ENCODE measurements at regions not wholly inside any gene's neighbourhood (a gene's known extent, or its start where the extent isn't known, plus 50 kb on each side); places are given as distances from the start of the nearest gene placed in this dataset.

DNA sequence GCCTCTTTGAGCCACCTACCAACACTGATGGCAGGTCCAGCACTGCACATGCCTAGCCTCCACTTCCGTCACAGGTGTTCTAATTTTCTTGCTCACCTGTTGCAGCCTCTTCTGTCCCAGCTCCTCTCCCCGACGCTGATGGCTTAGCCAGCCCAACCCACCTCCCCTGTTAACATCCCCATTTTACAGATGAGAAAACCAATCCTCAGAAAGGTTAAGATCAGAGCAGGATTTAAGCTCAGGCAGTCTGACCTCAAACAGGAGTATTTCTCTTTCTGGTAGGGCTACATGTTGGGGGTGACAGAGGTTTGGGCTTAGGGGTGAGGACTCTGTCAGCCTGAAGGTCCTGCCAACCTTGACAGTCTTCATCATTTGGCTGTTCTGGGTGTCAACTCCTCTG lies 74.5 kb upstream of the PITX1 start:
- H3K4me1 ChIP-seq (ENCODE audit: control insufficient read depth in 2 of 2, insufficient read depth in 2 of 2, low read length in 2 of 2) = no peaks in the 10 kb centered on the region
- no peaks in the 10 kb centered on the region for H3K27me3 Mint-ChIP-seq
- DNase-seq (no peak), ATAC-seq (no peak)
- ChIA-PET CTCF (no interaction called here), POLR2A (no interaction called here)
- no peaks in the 10 kb centered on the region for H3K36me3 ChIP-seq (ENCODE audit: control insufficient read depth in 2 of 3, insufficient read depth in 3 of 3, low read length in 3 of 3)
- intact Hi-C loops (cut with micrococcal nuclease) = no loop called here
- H3K27ac ChIP-seq (ENCODE audit: low read depth, low read length) = no peak overlapping the region
- H3K4me1 Mint-ChIP-seq = no peaks in the 10 kb centered on the region
- H3K27ac Mint-ChIP-seq = no peak overlapping the region
- no peaks in the 10 kb centered on the region for H3K27me3 ChIP-seq (ENCODE audit: control insufficient read depth in 2 of 2, insufficient read depth in 2 of 2, low read length in 2 of 2)
- no peaks in the 10 kb centered on the region for H3K9me3 ChIP-seq (ENCODE audit: control insufficient read depth in 2 of 3, low read length in 3 of 3)
- no peak overlapping the region for H3K4me3 ChIP-seq (ENCODE audit: low read length)
- no peak overlapping the region for H3K4me3 Mint-ChIP-seq
- no peaks in the 10 kb centered on the region for H3K9me3 Mint-ChIP-seq
- no peaks in the 10 kb centered on the region for H3K36me3 Mint-ChIP-seq

GRCh38 chr5:135107986-135108385 lies 74.0 kb upstream of the PITX1 start:
- H3K27me3 Mint-ChIP-seq = no peaks in the 10 kb centered on the region
- intact Hi-C loops (cut with micrococcal nuclease) = no loop called here
- no peak overlapping the region for H3K4me3 Mint-ChIP-seq
- Histone ChIP-seq H3K4me1 (ENCODE audit: control insufficient read depth in 2 of 2, insufficient read depth in 2 of 2, low read length in 2 of 2) (no peaks in the 10 kb centered on the region), H3K9me3 (ENCODE audit: control insufficient read depth in 2 of 3, low read length in 3 of 3) (no peaks in the 10 kb centered on the region), H3K36me3 (ENCODE audit: control insufficient read depth in 2 of 3, insufficient read depth in 3 of 3, low read length in 3 of 3) (no peaks in the 10 kb centered on the region), H3K27ac (ENCODE audit: low read depth, low read length) (no peak overlapping the region), H3K27me3 (ENCODE audit: control insufficient read depth in 2 of 2, insufficient read depth in 2 of 2, low read length in 2 of 2) (no peaks in the 10 kb centered on the region), H3K4me3 (ENCODE audit: low read length) (no peak overlapping the region)
- H3K27ac Mint-ChIP-seq = no peak overlapping the region
- no peaks in the 10 kb centered on the region for H3K36me3 Mint-ChIP-seq
- ChIA-PET POLR2A (no interaction called here), CTCF (no interaction called here)
- H3K4me1 Mint-ChIP-seq = no peaks in the 10 kb centered on the region
- DNase-seq (no peak), ATAC-seq (no peak)
- H3K9me3 Mint-ChIP-seq = no peaks in the 10 kb centered on the region

- no peak overlapping the region for H3K4me3 ChIP-seq (ENCODE audit: low read length)
- no peaks in the 10 kb centered on the region for H3K9me3 Mint-ChIP-seq
- DNase-seq = no peak
- H3K4me1 Mint-ChIP-seq = no peaks in the 10 kb centered on the region
- H3K27me3 Mint-ChIP-seq = no peaks in the 10 kb centered on the region
- ATAC-seq = no peak
- H3K27ac ChIP-seq (ENCODE audit: low read depth, low read length) = no peak overlapping the region
- no peaks in the 10 kb centered on the region for H3K36me3 ChIP-seq (ENCODE audit: control insufficient read depth in 2 of 3, insufficient read depth in 3 of 3, low read length in 3 of 3)
- no peaks in the 10 kb centered on the region for H3K4me1 ChIP-seq (ENCODE audit: control insufficient read depth in 2 of 2, insufficient read depth in 2 of 2, low read length in 2 of 2)
- ChIA-PET CTCF (no interaction called here), POLR2A (no interaction called here)
- H3K27ac Mint-ChIP-seq = peak overlapping the region in 1 of 9 donors; percentile 51
- no peaks in the 10 kb centered on the region for H3K9me3 ChIP-seq (ENCODE audit: control insufficient read depth in 2 of 3, low read length in 3 of 3)
- no peak overlapping the region for H3K4me3 Mint-ChIP-seq
- intact Hi-C loops (cut with micrococcal nuclease) = no loop called here
- H3K27me3 ChIP-seq (ENCODE audit: control insufficient read depth in 2 of 2, insufficient read depth in 2 of 2, low read length in 2 of 2) = no peaks in the 10 kb centered on the region
- no peaks in the 10 kb centered on the region for H3K36me3 Mint-ChIP-seq
These were observed 72.8 kb upstream of the PITX1 start for GRCh38 chr5:135106610-135107471.

GRCh38 chr5:135106136-135106535 lies 72.1 kb upstream of the PITX1 start:
- no peaks in the 10 kb centered on the region for H3K4me1 ChIP-seq (ENCODE audit: control insufficient read depth in 2 of 2, insufficient read depth in 2 of 2, low read length in 2 of 2)
- H3K9me3 ChIP-seq (ENCODE audit: control insufficient read depth in 2 of 3, low read length in 3 of 3) = no peaks in the 10 kb centered on the region
- Mint-ChIP-seq H3K27ac (no peak overlapping the region), H3K9me3 (no peaks in the 10 kb centered on the region), H3K36me3 (no peaks in the 10 kb centered on the region), H3K4me3 (no peak overlapping the region), H3K27me3 (no peaks in the 10 kb centered on the region), H3K4me1 (no peaks in the 10 kb centered on the region)
- ATAC-seq (no peak), DNase-seq (no peak)
- CTCF ChIA-PET = no interaction called here
- POLR2A ChIA-PET = no interaction called here
- H3K36me3 ChIP-seq (ENCODE audit: control insufficient read depth in 2 of 3, insufficient read depth in 3 of 3, low read length in 3 of 3) = no peaks in the 10 kb centered on the region
- H3K27ac ChIP-seq (ENCODE audit: low read depth, low read length) = no peak overlapping the region
- H3K4me3 ChIP-seq (ENCODE audit: low read length) = no peak overlapping the region
- intact Hi-C loops (cut with micrococcal nuclease) = no loop called here
- H3K27me3 ChIP-seq (ENCODE audit: control insufficient read depth in 2 of 2, insufficient read depth in 2 of 2, low read length in 2 of 2) = no peaks in the 10 kb centered on the region

DNA sequence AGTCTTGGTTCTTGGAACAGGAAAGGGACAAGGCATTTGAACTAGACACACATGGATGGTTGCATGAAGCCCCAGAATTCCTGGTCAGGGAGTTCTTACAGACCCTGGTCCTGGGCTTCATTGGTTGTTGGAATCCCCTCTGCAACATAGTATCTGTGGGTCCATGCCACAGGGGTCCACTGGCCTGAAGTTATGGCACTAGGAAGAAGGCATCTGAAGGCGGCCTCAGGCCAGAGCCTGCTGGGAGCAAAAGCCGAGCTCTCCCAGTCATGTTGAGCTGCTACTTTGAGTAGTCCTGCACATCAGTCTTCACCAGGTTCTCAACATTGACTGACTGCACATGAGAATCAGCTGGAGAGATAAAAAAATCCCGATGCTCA lies 71.1 kb upstream of the PITX1 start:
- ATAC-seq = no peak
- no peaks in the 10 kb centered on the region for H3K36me3 Mint-ChIP-seq
- intact Hi-C loops (cut with micrococcal nuclease) = no loop called here
- Histone ChIP-seq H3K27me3 (ENCODE audit: control insufficient read depth in 2 of 2, insufficient read depth in 2 of 2, low read length in 2 of 2) (no peaks in the 10 kb centered on the region), H3K4me1 (ENCODE audit: control insufficient read depth in 2 of 2, insufficient read depth in 2 of 2, low read length in 2 of 2) (no peaks in the 10 kb centered on the region), H3K27ac (ENCODE audit: low read depth, low read length) (no peak overlapping the region), H3K9me3 (ENCODE audit: control insufficient read depth in 2 of 3, low read length in 3 of 3) (no peaks in the 10 kb centered on the region), H3K36me3 (ENCODE audit: control insufficient read depth in 2 of 3, insufficient read depth in 3 of 3, low read length in 3 of 3) (no peaks in the 10 kb centered on the region), H3K4me3 (ENCODE audit: low read length) (no peak overlapping the region)
- H3K4me1 Mint-ChIP-seq = no peaks in the 10 kb centered on the region
- H3K27ac Mint-ChIP-seq = no peak overlapping the region
- no peak overlapping the region for H3K4me3 Mint-ChIP-seq
- ChIA-PET CTCF (no interaction called here), POLR2A (no interaction called here)
- DNase-seq = no peak
- no peaks in the 10 kb centered on the region for H3K9me3 Mint-ChIP-seq
- no peaks in the 10 kb centered on the region for H3K27me3 Mint-ChIP-seq

- H3K27me3 Mint-ChIP-seq = no peaks in the 10 kb centered on the region
- intact Hi-C loops (cut with micrococcal nuclease) = no loop called here
- POLR2A ChIA-PET = no interaction called here
- no peak overlapping the region for H3K4me3 Mint-ChIP-seq
- H3K27ac Mint-ChIP-seq = no peak overlapping the region
- ATAC-seq = no peak
- no peaks in the 10 kb centered on the region for H3K4me1 Mint-ChIP-seq
- H3K36me3 Mint-ChIP-seq = no peaks in the 10 kb centered on the region
- no peaks in the 10 kb centered on the region for H3K9me3 Mint-ChIP-seq
- CTCF ChIA-PET = no interaction called here
- Histone ChIP-seq H3K36me3 (ENCODE audit: control insufficient read depth in 2 of 3, insufficient read depth in 3 of 3, low read length in 3 of 3) (no peaks in the 10 kb centered on the region), H3K4me3 (ENCODE audit: low read length) (no peak overlapping the region), H3K4me1 (ENCODE audit: control insufficient read depth in 2 of 2, insufficient read depth in 2 of 2, low read length in 2 of 2) (no peaks in the 10 kb centered on the region), H3K27me3 (ENCODE audit: control insufficient read depth in 2 of 2, insufficient read depth in 2 of 2, low read length in 2 of 2) (no peaks in the 10 kb centered on the region), H3K9me3 (ENCODE audit: control insufficient read depth in 2 of 3, low read length in 3 of 3) (no peaks in the 10 kb centered on the region), H3K27ac (ENCODE audit: low read depth, low read length) (no peak overlapping the region)
- DNase-seq = no peak
These were observed 69.5 kb upstream of the PITX1 start for GRCh38 chr5:135103575-135103853.

- DNase-seq (no peak), ATAC-seq (no peak)
- ChIA-PET POLR2A (no interaction called here), CTCF (no interaction called here)
- no peak overlapping the region for H3K27ac ChIP-seq (ENCODE audit: low read depth, low read length)
- Mint-ChIP-seq H3K27me3 (no peaks in the 10 kb centered on the region), H3K36me3 (no peaks in the 10 kb centered on the region), H3K9me3 (no peaks in the 10 kb centered on the region), H3K4me1 (no peaks in the 10 kb centered on the region), H3K27ac (no peak overlapping the region), H3K4me3 (no peak overlapping the region)
- H3K9me3 ChIP-seq (ENCODE audit: control insufficient read depth in 2 of 3, low read length in 3 of 3) = no peaks in the 10 kb centered on the region
- no peak overlapping the region for H3K4me3 ChIP-seq (ENCODE audit: low read length)
- H3K4me1 ChIP-seq (ENCODE audit: control insufficient read depth in 2 of 2, insufficient read depth in 2 of 2, low read length in 2 of 2) = no peaks in the 10 kb centered on the region
- H3K36me3 ChIP-seq (ENCODE audit: control insufficient read depth in 2 of 3, insufficient read depth in 3 of 3, low read length in 3 of 3) = no peaks in the 10 kb centered on the region
- intact Hi-C loops (cut with micrococcal nuclease) = no loop called here
- H3K27me3 ChIP-seq (ENCODE audit: control insufficient read depth in 2 of 2, insufficient read depth in 2 of 2, low read length in 2 of 2) = no peaks in the 10 kb centered on the region
These were observed 68.9 kb upstream of the PITX1 start for GRCh38 chr5:135102716-135103574.

Data from naive thymus-derived CD4-positive, alpha-beta T cell (primary cell).